NAMALWA (cell line): ENCODE measurements at regions not wholly inside any gene's neighbourhood (a gene's known extent, or its start where the extent isn't known, plus 50 kb on each side); places are given as distances from the start of the nearest gene placed in this dataset.
"Not testable (repeated sequence)": the region's sequence is repeated elsewhere in the genome, so short reads cannot be mapped to it uniquely, and the experiment has no call there.

ENCODE experiments used
- DNase-seq: peaks from one replicate; pipeline ENCODE4 v3.0.0-alpha.2; 2015; ENCODE audit warnings: low spot score

- DNase-seq, result no peak
These were observed 724.2 kb upstream of the CDH8 start for GRCh38 chr16:62760398-62760797.

- DNase-seq, result peak; percentile 20
These were observed 719.7 kb upstream of the CDH8 start for GRCh38 chr16:62755938-62756337.

GRCh38 chr16:62752854-62753253 lies 716.6 kb upstream of the CDH8 start:
- no peak for DNase-seq

GRCh38 chr16:62751218-62751617 lies 715.0 kb upstream of the CDH8 start:
- DNase-seq, result no peak

- no peak for DNase-seq
These were observed 705.5 kb upstream of the CDH8 start for GRCh38 chr16:62741692-62742091.

GRCh38 chr16:62738666-62739460 lies 702.6 kb upstream of the CDH8 start:
- no peak for DNase-seq

- DNase-seq, result no peak
These were observed 695.9 kb upstream of the CDH8 start for GRCh38 chr16:62732092-62732491.

- not testable (repeated sequence) for DNase-seq
These were observed 688.5 kb upstream of the CDH8 start for GRCh38 chr16:62724670-62725269.

GRCh38 chr16:62720651-62721050 lies 684.4 kb upstream of the CDH8 start:
- DNase-seq, result no peak

GRCh38 chr16:62717026-62717425 lies 680.8 kb upstream of the CDH8 start:
- DNase-seq, result no peak

GRCh38 chr16:62715701-62716100 lies 679.5 kb upstream of the CDH8 start:
- DNase-seq, result no peak

- DNase-seq, result no peak
These were observed 676.3 kb upstream of the CDH8 start for GRCh38 chr16:62712566-62712965.

- peak; percentile 4 for DNase-seq
These were observed 675.6 kb upstream of the CDH8 start for GRCh38 chr16:62711797-62712196.

GRCh38 chr16:62709794-62710193 lies 673.6 kb upstream of the CDH8 start:
- DNase-seq, result no peak

- DNase-seq, result no peak
These were observed 665.2 kb upstream of the CDH8 start for GRCh38 chr16:62701426-62701825.

GRCh38 chr16:62700426-62701294 lies 664.4 kb upstream of the CDH8 start:
- no peak for DNase-seq

GRCh38 chr16:62692685-62693084 lies 656.4 kb upstream of the CDH8 start:
- no peak for DNase-seq

GRCh38 chr16:62681819-62682218 lies 645.6 kb upstream of the CDH8 start:
- no peak for DNase-seq

- DNase-seq, result no peak
These were observed 642.6 kb upstream of the CDH8 start for GRCh38 chr16:62678796-62679195.

GRCh38 chr16:62676306-62676705 lies 640.1 kb upstream of the CDH8 start:
- no peak for DNase-seq

GRCh38 chr16:62665269-62665668 lies 629.0 kb upstream of the CDH8 start:
- DNase-seq, result no peak

GRCh38 chr16:62664566-62664965 lies 628.3 kb upstream of the CDH8 start:
- no peak for DNase-seq

- DNase-seq, result no peak
These were observed 625.2 kb upstream of the CDH8 start for GRCh38 chr16:62661435-62661834.
